NCI-H526 treated with DMSO at 0.1 percent for 48 hours (cell line): ENCODE measurements at regions not wholly inside any gene's neighbourhood (a gene's known extent, or its start where the extent isn't known, plus 50 kb on each side); places are given as distances from the start of the nearest gene placed in this dataset.

Experiments
- DNase-seq: peaks from one replicate; lab custom pipeline; 2025; lab: John Stamatoyannopoulos, UW

- DNase-seq, result no peak
These were observed 54.7 kb upstream of the DSCAM start for GRCh38 chr21:40901691-40902090.

GRCh38 chr21:40902299-40902698, 55.3 kb upstream of the DSCAM start:
- DNase-seq, result no peak

- DNase-seq, result no peak
These were observed 56.0 kb upstream of the DSCAM start for GRCh38 chr21:40902993-40903392.

GRCh38 chr21:40905251-40905650, 58.3 kb upstream of the DSCAM start:
- no peak for DNase-seq

- no peak for DNase-seq
These were observed 65.4 kb upstream of the DSCAM start for GRCh38 chr21:40912375-40912774.

GRCh38 chr21:40915114-40915513, 68.2 kb upstream of the DSCAM start:
- DNase-seq, result no peak

GRCh38 chr21:40923407-40923806, 76.4 kb upstream of the DSCAM start:
- no peak for DNase-seq

- no peak for DNase-seq
These were observed 76.9 kb upstream of the DSCAM start for GRCh38 chr21:40923901-40924300.

GRCh38 chr21:40924641-40925040, 77.7 kb upstream of the DSCAM start:
- DNase-seq, result no peak

- DNase-seq, result no peak
These were observed 79.3 kb upstream of the DSCAM start for GRCh38 chr21:40926238-40926637.

GRCh38 chr21:40929833-40930232, 82.9 kb upstream of the DSCAM start:
- no peak for DNase-seq

GRCh38 chr21:40931197-40931596, 84.2 kb upstream of the DSCAM start:
- DNase-seq, result no peak

- DNase-seq, result no peak
These were observed 89.2 kb upstream of the DSCAM start for GRCh38 chr21:40936178-40936577.

- DNase-seq, result no peak
These were observed 89.9 kb upstream of the DSCAM start for GRCh38 chr21:40936771-40937261.

GRCh38 chr21:40938078-40938477, 91.1 kb upstream of the DSCAM start:
- DNase-seq, result no peak

- DNase-seq, result no peak
These were observed 91.7 kb upstream of the DSCAM start for GRCh38 chr21:40938611-40939010.

GRCh38 chr21:40947713-40948112, 100.8 kb upstream of the DSCAM start:
- peak; percentile 17 for DNase-seq

GRCh38 chr21:40950970-40951369, 104.0 kb upstream of the DSCAM start:
- DNase-seq, result no peak

GRCh38 chr21:40952551-40953323, 105.8 kb upstream of the DSCAM start:
- no peak for DNase-seq

GRCh38 chr21:40964691-40965090, 117.7 kb upstream of the DSCAM start:
- DNase-seq, result no peak

GRCh38 chr21:40967771-40968170, 120.8 kb upstream of the DSCAM start:
- DNase-seq, result no peak

GRCh38 chr21:40972151-40972550, 125.2 kb upstream of the DSCAM start:
- DNase-seq, result no peak

- DNase-seq, result no peak
These were observed 129.5 kb upstream of the DSCAM start for GRCh38 chr21:40976198-40977109.
